Uterus (tissue), 2 donors: ENCODE measurements at regions not wholly inside any gene's neighbourhood (a gene's known extent, or its start where the extent isn't known, plus 50 kb on each side); places are given as distances from the start of the nearest gene placed in this dataset.

Experiments
- CTCF ChIP-seq, 4 experiments: fragments of 200-600 bp in 2 of 4; fragments of 450-650 bp in 2 of 4; sonication (generic) in 2 of 4; IDR thresholded peaks; one replicate each; pipeline ENCODE4 v1.5.1; 2016 to 2019; ENCODE audit warnings: antibody characterized with exemption in 4 of 4, mild to moderate bottlenecking in 2 of 4, moderate library complexity in 1 of 4
- POLR2A ChIP-seq, 2 donors: fragments of 450-650 bp; IDR thresholded peaks; one replicate each; pipeline ENCODE4 v1.6.1; 2016; ENCODE audit warnings: antibody characterized with exemption in 2 of 2, mild to moderate bottlenecking in 1 of 2, moderate library complexity in 1 of 2

- TF ChIP-seq CTCF (IDR thresholded peaks at IDR 0.05) = no peak
- no peak for TF ChIP-seq POLR2A (IDR thresholded peaks at IDR 0.05)
Observed at GRCh38 chr13:78430811-78431210, 172.5 kb downstream of the POU4F1 start.
